Left lung (tissue), 4 donors: ENCODE measurements at regions not wholly inside any gene's neighbourhood (a gene's known extent, or its start where the extent isn't known, plus 50 kb on each side); places are given as distances from the start of the nearest gene placed in this dataset.
"Not testable (repeated sequence)": the region's sequence is repeated elsewhere in the genome, so short reads cannot be mapped to it uniquely, and the experiment has no call there.

Experiments used
- ATAC-seq: fragments of 200-7000 bp; cut with Tn5 transposase; one replicate; pipeline ENCODE4 v1.9.1; 2020; ENCODE audit warnings: moderate library complexity
- DNase-seq, 4 donors: peaks; one replicate each; pipeline ENCODE4 v3.0.0-alpha.2; 2013 to 2020
- H3K27ac ChIP-seq, 2 donors: fragments of 200-600 bp; sonication (generic) in 1 of 2; one replicate each; pipeline versions ENCODE4 v1.5.0 to v1.8.0; 2020 to 2021
- H3K27me3 ChIP-seq, 2 donors: fragments of 200-600 bp; sonication (generic) in 1 of 2; one replicate each; pipeline versions ENCODE4 v1.5.0 to v1.8.0; 2020 to 2021
- H3K36me3 ChIP-seq, 2 donors: fragments of 200-600 bp; sonication (generic) in 1 of 2; one replicate each; pipeline versions ENCODE4 v1.5.0 to v1.8.0; 2020 to 2021
- H3K4me1 ChIP-seq, 2 donors: fragments of 200-600 bp; one replicate each; pipeline ENCODE4 v1.8.0; 2021
- H3K4me3 ChIP-seq, 2 donors: fragments of 200-600 bp; sonication (generic) in 1 of 2; one replicate each; pipeline versions ENCODE4 v1.5.0 to v1.8.0; 2020 to 2021; ENCODE audit warnings: mild to moderate bottlenecking in 1 of 2
- H3K9me3 ChIP-seq, 2 donors: fragments of 200-600 bp; sonication (generic) in 1 of 2; one replicate each; pipeline versions ENCODE4 v1.5.0 to v1.8.0; 2020 to 2021
- intact Hi-C, 2 donors: fragments of 100-400 bp; cut with DNase I; formaldehyde crosslinking; loops; one replicate each; pipeline versions ENCODE4 v1.11.2 to v1.14.2; 2022
- TF ChIP-seq, protein P1 (sequence below), 2 donors: fragments of 200-600 bp; sonication (generic) in 1 of 2; IDR thresholded peaks; one replicate each; pipeline versions ENCODE4 v1.5.0 to v1.8.0; 2021; ENCODE audit warnings: antibody characterized with exemption in 2 of 2
- donor health status: DM: no; HTN: yes; CAD: no.
- donor health status: DM: no; HTN: no; CAD: no.

- no peak overlapping the region for H3K4me3 ChIP-seq
- no peak overlapping the region for H3K27ac ChIP-seq
- H3K9me3 ChIP-seq, result no peaks in the 10 kb centered on the region
- TF ChIP-seq, protein P1, sequence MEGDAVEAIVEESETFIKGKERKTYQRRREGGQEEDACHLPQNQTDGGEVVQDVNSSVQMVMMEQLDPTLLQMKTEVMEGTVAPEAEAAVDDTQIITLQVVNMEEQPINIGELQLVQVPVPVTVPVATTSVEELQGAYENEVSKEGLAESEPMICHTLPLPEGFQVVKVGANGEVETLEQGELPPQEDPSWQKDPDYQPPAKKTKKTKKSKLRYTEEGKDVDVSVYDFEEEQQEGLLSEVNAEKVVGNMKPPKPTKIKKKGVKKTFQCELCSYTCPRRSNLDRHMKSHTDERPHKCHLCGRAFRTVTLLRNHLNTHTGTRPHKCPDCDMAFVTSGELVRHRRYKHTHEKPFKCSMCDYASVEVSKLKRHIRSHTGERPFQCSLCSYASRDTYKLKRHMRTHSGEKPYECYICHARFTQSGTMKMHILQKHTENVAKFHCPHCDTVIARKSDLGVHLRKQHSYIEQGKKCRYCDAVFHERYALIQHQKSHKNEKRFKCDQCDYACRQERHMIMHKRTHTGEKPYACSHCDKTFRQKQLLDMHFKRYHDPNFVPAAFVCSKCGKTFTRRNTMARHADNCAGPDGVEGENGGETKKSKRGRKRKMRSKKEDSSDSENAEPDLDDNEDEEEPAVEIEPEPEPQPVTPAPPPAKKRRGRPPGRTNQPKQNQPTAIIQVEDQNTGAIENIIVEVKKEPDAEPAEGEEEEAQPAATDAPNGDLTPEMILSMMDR (IDR thresholded peaks at IDR 0.05), result no peak
- H3K36me3 ChIP-seq, result no peaks in the 10 kb centered on the region
- peaks cover 0 to 38% of the 10 kb centered on the region in 2 donors for H3K27me3 ChIP-seq
- no peak for ATAC-seq
- no peak for DNase-seq
- intact Hi-C loops, result no loop called here
- peaks cover 13 to 18% of the 10 kb centered on the region in 2 donors for H3K4me1 ChIP-seq
Measured at GRCh38 chr11:119586181-119586580, 142.8 kb downstream of the NECTIN1 start.

- TF ChIP-seq, protein P1 (IDR thresholded peaks at IDR 0.05), result no peak
- peak; percentile 54 for ATAC-seq
- H3K27ac ChIP-seq, result no peak overlapping the region
- H3K36me3 ChIP-seq, result no peaks in the 10 kb centered on the region
- peaks cover 13 to 18% of the 10 kb centered on the region in 2 donors for H3K4me1 ChIP-seq
- peak overlapping the region; percentile 12 to 34 for H3K4me3 ChIP-seq
- DNase-seq, result peak in 3 of 4 donors; percentile 9 to 79 (median 24)
- no peaks in the 10 kb centered on the region for H3K9me3 ChIP-seq
- intact Hi-C loops, result no loop called here
- H3K27me3 ChIP-seq, result peaks cover 0 to 38% of the 10 kb centered on the region in 2 donors
Measured at GRCh38 chr11:119585043-119585781, 143.8 kb downstream of the NECTIN1 start.

- Histone ChIP-seq H3K27ac (no peak overlapping the region), H3K4me1 (peaks cover 13 to 18% of the 10 kb centered on the region in 2 donors), H3K4me3 (peak overlapping the region; percentile 12 to 34), H3K27me3 (peaks cover 0 to 38% of the 10 kb centered on the region in 2 donors), H3K36me3 (no peaks in the 10 kb centered on the region), H3K9me3 (no peaks in the 10 kb centered on the region)
- peak; percentile 18 to 85 (median 56) for DNase-seq
- TF ChIP-seq, protein P1 (IDR thresholded peaks at IDR 0.05), result no peak
- intact Hi-C loops, result no loop called here
- ATAC-seq, result peak; percentile 76
Measured at GRCh38 chr11:119584193-119585042, 144.6 kb downstream of the NECTIN1 start.

DNA sequence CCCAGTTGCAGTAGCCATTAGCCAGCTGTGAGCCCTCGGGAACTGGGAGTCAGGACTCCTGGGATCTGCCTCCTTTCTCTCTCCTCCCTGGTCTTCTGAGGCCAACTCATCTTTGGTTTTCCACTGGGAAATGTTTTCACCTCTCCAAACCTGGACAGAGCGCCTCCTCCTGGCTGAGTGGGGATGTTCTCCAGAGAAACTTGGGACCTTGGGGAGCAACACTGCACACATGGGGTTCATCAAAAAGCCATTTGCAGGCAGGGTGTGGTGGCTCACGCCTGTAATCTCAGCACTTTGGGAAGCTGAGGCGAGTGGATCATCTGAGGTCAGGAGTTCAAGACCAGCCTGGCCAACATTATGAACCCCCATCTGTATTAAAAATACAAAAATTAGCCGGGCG is 145.4 kb downstream of the NECTIN1 start:
- TF ChIP-seq, protein P1 (IDR thresholded peaks at IDR 0.05), result no peak
- Histone ChIP-seq H3K27ac (no peak overlapping the region), H3K9me3 (no peaks in the 10 kb centered on the region), H3K4me3 (no peak overlapping the region), H3K4me1 (peaks cover 13 to 18% of the 10 kb centered on the region in 2 donors), H3K36me3 (no peaks in the 10 kb centered on the region), H3K27me3 (peaks cover 0 to 38% of the 10 kb centered on the region in 2 donors)
- no peak for ATAC-seq
- intact Hi-C loops, result no loop called here
- no peak for DNase-seq

- H3K36me3 ChIP-seq, ATAC-seq, intact Hi-C loops, H3K4me3 ChIP-seq, H3K27ac ChIP-seq, H3K9me3 ChIP-seq, DNase-seq: not testable (repeated sequence)
- H3K4me1 ChIP-seq, result peaks cover 13 to 18% of the 10 kb centered on the region in 2 donors
- H3K27me3 ChIP-seq, result peaks cover 0 to 34% of the 10 kb centered on the region in 2 donors
Measured at GRCh38 chr11:119581396-119581795, 147.6 kb downstream of the NECTIN1 start.
